SIG-M5 treated with dmso at 0.1 percent for 504 hours (cell line): ENCODE measurements at regions not wholly inside any gene's neighbourhood (a gene's known extent, or its start where the extent isn't known, plus 50 kb on each side); places are given as distances from the start of the nearest gene placed in this dataset.
"Not testable (repeated sequence)": the region's sequence is repeated elsewhere in the genome, so short reads cannot be mapped to it uniquely, and the experiment has no call there.

Experiments
- DNase-seq: peaks from one replicate; lab custom pipeline; 2025; ENCODE audit not compliant: unreplicated experiment; lab: John Stamatoyannopoulos, UW

DNA sequence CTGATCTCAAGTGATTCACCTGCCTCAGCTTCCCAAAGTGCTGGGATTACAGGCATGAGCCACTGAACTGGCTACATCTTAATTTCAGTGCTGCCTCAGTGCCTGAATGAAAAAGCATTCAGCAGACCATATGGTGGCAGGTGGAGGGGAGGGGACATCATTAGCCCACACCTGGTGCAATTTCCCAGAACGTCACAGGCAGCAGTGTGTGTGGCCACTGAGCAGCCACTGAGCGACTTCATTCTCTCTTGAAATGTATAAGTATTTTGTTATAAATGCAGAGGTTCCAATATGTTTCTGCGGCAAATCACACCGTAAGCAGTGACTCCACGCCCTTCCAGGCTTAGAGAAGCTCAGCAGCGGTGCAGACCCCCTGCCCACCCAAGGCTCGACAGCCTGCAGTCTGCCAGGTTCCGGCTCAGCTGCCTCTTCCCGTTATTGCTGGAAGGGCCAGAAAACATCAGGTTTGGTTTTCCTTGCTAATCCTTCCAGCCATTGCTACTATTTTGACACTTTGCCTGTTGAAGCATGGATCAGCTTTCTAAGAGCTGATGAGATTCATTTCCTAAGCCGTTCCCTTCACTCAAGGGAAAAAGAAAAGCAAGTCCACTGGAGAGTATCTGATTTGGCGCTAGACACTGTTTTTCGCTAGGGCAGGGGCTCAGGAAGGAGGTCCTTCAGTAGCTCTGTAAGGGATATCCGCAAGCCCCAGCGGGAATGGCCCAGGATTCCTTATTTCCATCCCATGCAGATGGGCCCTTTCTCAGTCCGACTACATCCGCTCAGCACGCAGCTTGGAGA lies 250.7 kb downstream of the VAPA start:
- DNase-seq = no peak

DNA sequence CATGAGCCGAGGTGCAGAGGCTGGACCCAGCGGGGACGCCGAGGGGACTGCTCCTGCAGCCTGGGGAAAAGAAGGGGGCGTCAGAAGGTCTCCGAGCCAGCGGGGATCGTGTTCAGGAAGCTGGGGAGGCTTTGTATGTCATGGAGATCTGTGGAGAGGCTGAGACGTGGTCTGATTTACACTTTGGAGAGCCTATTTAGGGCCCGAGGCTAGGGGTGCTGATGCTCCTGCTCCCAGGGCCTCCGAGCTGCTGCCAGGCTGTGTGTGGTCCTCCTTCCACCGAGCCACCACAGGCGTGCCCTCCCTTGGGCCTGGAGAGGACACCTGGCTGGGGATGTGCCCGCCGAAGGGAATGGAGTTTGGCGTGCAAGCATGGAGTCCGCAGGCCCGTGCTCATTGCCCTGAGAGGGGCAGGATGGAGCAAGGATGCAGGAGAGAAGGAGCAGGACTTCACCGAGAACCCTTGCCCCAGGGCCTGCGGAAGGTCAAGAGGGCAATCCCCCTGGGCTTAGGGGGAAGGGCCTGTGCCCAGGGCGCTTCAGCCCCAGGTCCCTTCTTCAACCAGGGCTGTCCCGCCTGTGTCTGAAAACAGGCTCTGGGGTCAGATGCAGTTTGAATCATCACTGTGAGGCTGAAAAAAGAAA lies 252.5 kb downstream of the VAPA start:
- DNase-seq = no peak

DNA sequence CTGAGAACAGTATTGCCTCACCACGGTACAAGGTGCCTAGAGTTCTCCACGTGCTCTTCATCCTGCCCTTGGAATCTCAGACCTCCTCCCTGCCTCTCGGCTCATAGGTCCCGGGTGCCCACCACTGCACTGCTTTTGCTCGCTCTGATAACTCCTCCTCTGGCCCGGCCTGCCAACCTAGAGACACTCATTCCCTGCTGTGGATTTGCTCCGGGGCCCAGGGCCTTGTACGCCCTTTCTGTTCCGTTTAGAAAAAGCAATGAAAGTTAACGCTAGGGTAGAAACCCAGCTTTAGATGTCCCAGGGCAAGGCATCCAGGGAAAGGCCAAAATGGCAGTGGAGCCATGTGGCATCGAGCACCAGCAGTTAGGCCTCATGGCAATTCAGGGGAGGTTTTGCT lies 253.9 kb downstream of the VAPA start:
- no peak for DNase-seq

DNA sequence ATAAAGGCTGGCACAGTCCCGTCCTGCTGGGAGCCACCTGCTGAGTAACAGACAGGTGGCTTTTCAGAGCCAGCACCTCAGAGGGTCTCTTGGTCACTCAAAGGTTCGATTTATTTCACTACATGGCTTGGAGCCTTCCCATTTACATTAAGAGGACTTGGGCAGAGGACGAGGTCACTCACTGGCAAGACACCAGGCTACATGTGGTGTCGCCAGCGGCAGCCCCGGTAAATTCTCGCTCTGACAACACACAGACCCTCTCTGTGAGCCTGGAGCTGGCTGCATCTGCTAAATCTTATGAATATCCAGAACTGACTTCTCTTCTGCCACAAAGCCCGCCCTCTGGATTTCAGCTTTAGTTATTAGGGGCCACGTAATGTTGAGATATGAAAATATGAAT lies 254.7 kb downstream of the VAPA start:
- no peak for DNase-seq

DNA sequence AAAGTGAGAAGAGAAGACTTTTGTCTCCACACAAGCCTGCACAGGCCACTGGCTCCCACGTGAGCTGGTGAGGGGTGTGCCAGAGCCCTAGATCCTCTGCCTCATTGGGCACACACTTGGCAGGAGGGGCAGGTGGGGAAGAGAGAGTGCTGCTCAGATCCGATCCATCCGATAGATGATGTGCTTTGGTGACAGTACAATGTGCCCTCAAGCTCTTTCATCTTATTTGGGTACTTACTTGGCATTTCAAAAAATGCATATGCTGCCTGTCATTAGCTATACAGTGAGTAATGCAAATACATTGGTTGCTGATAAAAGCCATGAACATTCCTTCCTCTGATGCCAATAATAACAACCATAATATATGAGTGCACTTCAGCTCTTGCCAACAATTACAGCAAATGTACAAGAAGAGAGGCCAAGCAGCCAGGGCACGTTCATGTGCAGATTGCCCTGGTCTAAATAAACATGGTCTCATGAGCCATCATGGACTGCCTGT lies 255.3 kb downstream of the VAPA start:
- no peak for DNase-seq

DNA sequence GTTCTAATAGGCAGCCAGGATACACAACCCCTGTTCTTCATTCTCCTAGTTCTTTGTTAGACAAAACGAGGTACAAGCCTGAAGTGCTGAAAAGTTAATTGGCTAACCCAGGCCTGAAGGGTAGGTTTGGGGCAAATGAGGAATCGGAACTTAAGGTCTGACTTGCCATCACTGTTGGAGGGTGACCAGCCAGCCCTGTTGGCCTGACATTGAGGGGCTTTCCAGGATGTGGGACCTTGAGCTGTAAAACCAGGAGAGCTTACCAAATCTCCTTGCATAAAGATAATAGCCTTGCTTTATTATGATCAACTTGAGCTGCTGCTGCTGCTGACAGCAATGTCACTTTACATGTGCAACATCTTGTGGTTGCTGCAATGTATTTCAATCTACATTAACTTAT lies 256.0 kb downstream of the VAPA start:
- no peak for DNase-seq

DNA sequence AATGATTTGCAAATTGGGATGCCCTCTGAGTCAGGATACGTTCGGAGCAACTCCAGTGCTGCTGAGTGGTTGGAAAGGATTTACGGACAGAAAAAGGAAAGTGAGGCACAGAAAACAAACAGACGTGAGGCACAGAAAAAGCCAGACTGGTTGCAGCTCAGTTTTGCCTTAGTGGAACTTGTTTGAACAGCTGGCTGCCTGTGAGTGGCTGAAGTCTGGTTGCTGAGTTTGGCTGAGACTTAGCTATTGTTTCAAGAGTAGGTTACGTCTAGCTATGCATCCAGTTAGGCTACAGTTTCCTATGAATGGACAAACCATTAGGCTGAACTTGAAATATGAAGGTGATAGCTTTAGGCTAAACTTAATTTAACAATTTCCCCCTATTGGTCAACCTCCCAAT lies 256.6 kb downstream of the VAPA start:
- DNase-seq = no peak

DNA sequence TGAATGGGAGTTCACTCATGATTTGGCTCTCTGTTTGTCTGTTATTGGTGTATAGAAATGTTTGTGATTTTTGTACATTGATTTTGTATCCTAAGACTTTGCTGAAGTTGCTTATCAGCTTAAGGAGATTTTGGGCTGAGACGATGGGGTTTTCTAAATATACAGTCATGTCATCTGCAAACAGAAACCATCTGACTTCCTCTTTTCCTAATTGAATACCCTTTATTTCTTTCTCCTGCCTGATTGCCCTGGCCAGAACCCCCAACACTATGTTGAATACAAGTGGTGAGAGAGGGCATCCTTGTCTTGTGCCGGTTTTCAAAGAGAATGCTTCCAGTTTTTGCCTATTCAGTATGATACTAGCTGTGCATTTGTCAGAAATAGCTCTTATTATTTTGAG lies 261.5 kb downstream of the VAPA start:
- not testable (repeated sequence) for DNase-seq

DNA sequence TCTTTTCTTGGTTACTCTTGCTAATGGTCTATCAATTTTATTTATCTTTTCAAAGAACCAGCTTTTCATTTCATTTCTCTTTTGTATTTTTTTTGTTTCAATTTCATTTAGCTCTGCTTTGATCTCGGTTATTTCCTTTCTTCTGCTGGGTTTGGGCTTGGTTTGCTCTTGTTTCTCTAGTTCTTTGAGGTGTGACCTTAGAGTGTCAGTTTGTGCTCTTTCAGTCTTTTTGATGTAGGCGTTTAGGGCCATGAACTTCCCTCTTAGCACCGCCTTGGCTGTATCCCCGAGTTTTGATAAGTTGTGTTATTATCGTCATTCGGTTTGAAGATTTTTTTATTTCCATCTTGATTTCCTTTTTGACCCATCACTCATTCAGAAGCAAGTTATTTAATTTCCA lies 265.5 kb downstream of the VAPA start:
- not testable (repeated sequence) for DNase-seq

DNA sequence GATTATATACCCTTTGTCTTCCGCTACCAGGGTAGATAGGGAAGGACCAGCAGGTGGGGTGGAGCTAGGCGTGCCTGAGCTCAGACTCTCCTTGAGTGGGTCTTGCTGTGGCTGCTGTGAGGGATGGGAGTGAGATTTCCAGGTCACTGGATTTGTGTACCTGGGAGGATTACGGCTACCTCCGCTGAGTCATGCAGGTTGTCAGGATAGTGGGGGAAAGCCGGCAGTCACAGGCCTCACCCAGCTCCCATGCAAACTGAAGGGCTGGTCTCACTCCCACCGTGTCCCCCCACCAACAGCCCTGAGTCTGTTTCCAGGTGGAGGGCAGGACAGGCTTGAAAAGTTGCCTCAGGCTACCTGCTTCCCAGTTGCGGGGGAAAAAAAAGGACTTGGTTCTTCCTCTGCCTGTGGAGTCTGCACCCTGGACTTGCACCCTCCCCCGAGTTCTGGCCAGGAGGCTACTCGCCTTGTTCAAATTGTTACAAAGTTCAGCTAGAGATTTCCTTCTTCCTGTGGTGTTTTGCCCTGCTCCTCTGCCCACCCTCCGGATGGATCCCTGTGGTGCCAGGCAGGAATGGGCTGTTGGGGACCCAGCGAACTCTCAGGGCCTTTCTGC lies 268.3 kb downstream of the VAPA start:
- no peak for DNase-seq

DNA sequence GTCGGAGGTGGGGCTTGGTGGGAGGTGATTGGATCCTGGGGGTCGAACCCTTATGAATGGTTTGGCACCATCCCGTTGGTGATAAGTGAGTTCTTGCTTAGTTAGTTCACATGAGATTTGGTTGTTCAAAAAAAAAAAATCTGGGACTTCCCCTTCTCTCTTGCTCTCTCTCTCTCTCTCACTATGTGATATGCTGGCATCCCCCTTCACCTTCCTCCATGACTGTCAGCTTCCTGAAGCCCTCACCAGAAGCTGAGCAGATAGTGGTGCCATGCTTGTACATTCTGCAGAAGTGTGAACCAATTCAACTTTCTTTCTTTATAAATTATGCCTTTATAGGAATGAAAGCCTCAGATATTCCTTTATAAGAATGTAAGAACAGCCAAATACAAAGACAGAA lies 269.7 kb upstream of the APCDD1 start:
- DNase-seq = no peak

DNA sequence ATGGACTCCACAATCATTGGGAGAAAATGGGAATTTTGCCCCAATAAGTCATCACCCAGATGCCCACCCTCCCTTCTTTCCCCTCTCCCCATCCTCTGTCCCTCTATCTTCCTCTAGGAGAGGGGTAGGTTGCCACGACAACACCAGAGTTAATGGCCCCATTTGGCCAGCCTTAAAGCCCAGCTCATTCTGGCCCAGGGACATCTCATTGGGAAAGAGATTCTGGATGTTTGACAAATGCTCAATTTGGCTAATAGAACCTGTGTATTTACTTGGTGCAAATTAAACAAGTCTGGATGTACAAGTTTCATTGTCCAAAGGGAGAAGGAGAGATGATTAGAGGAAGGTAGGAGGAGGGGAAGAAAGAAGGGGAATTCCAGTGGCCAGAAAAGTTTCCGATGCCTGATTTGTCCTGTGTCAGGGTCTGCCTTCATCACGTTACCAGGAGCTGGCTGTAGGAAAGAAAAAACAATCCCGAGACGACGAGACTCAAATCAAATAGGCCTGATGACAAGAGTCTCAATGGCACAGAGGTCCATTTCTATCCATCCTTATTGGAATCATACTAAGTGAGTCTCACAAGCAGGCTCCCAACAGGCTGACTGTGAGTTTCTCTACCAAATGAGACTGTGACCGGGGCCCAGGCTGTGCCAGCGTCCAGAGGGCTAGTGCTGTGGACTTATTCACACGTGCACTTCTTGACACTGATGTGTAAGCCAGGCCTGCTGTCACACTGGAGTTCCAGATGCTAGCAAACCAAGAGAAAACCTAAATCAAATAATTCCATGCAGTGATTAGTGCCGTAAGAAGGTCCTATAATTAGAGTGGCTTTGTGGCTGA lies 265.2 kb upstream of the APCDD1 start:
- DNase-seq = no peak

DNA sequence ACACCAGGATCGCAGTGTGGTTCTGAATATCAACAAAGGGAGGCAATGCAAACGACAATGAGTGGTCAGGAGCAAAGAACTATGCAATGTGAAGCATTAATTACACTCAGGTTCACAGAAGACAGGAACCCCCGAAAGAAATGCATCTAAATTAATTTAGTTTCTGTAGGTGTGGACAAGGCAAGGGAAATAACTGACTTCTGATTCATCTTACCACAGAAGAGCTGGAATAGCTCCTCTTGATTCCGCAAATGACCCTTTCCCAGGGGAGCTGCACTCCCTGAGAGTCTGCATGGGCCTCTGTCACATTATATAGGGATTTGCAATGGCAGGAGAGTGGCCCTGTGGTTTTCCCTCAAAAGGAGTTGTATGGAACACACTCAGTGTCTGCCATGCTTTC lies 263.9 kb upstream of the APCDD1 start:
- DNase-seq = no peak

DNA sequence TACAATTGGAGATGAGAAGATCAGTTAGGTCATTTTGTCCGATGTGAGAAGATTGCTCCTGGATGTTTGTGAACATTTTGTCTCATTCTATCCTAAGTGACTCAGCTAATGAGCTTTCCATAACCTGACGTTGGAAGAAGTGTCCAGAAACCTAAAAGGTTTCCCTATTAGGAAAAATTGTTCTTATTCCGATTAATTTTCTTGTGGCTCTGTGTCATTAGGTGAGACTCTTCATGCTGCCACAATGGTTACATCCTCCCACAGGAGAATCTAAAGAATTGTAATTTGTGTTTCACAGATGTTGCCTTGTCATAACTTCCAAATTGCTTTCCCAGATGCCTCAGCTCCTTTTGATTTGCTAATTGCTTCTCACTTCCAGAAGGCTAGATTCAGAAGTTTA lies 261.0 kb upstream of the APCDD1 start:
- DNase-seq = no peak

DNA sequence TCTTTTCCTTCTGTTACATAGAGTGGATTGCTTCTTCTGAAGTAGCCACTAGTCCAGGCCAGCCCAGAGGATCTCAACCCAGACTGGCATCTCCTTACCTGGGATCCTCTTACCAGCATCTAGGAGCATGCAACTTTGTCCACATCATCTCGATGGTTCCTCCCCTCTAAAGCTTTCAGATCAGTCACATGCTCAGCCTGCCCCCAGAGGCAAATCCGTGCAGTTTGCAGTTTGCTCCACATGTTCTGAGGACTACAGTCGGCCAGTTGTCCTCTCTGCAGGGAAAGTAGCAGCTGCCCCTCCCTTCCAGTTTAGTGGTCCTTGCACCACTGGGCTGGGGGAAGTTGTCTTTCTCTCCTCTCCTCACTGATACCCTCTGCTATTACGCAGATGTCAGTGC lies 259.8 kb upstream of the APCDD1 start:
- no peak for DNase-seq

DNA sequence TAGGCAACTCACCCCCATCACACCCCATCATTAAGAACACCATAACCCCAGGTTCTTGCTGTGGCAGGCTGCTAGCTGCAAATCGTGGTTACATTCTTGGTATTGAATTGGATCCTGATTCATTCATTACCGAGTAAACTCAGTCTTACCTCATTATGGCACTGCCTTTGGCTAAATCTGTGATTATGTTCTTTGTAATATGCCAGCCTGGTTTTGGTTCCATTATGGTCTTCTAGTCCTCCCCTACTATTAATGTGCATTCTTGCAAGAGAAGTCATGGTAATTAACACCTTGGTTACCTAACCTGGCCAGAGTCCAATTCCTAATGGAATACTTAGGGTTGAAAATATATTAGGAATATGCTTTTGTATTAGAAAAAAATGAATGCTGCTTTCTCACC lies 258.9 kb upstream of the APCDD1 start:
- no peak for DNase-seq

DNA sequence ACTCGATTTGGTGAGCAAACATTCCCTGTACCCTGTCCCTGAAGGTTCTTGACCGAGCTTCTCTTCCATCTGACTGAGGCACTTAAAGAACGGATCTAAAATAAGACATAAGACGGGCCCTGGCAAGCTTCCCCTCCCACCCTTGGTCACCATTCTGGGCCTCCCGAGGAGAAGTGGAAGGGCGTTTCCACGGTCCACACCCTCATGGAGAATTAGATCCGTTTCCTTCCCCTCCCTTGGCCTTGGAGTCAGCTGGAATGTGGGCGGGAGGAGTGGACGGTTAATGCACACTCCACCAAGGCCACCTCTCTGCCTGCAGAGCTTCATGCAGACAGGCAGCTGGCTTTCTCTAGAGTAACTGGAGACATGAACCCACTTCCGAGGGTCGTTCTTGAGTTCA lies 257.3 kb upstream of the APCDD1 start:
- DNase-seq = no peak

DNA sequence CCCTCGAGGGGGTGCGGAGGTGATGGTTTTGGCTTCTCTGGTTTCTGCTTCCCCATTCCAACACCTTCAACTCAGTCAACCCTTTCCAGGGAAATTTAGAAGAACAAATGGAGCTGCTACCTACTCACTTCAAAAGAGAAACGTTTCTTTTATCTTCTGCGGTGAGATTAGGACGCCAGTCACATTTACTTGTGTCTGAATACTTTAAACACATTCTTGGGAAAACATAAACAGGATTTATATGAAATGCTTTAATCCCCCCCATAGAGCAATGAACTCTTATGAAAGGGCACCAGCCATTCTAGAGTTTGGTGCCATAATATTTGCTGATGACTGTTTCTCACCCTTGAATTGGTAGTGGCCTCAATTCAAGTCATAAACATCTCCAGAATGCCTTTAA lies 253.2 kb upstream of the APCDD1 start:
- DNase-seq = no peak

DNA sequence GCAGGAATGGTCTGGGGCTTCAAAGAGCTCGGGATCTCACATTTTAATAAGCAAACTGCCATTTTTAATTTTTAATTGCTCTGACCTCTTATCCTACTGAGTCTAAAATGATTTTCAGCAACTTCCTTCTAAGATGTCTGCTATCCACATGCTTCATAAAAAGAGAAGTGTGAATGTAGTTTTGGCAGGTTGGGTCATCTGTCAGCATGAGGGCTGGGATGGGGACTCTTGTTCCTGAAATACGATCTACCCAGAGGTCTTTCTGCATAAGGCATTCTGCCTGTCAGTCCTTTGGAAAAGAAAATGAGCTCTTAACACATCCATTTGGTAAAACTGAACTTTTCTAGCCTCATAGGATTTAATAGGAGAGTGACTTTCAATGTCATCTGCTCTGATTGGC lies 252.8 kb upstream of the APCDD1 start:
- DNase-seq = peak; percentile 72

DNA sequence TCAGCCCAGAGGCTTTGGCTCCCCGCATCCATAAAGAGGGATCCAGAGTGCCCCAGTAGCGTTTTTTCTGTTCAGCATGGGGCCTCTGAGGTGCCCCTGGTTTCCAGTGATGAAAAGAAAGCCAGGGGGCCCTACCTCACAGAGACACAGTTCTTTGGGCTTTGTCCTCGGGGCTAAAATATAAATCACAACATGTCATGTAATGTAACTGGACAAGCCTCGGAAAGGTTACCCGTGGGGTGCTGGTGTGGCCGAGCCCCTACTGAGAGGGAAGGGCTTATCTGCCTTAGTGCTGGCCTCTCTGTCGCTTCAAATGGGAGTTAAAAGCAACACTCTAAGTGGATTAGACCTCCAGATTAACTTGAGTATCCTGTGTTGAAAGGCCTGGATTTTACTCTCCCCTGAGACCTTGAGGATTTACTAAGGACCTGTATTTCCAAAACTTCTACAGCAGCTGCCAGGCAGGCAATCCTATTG lies 251.6 kb upstream of the APCDD1 start:
- no peak for DNase-seq

DNA sequence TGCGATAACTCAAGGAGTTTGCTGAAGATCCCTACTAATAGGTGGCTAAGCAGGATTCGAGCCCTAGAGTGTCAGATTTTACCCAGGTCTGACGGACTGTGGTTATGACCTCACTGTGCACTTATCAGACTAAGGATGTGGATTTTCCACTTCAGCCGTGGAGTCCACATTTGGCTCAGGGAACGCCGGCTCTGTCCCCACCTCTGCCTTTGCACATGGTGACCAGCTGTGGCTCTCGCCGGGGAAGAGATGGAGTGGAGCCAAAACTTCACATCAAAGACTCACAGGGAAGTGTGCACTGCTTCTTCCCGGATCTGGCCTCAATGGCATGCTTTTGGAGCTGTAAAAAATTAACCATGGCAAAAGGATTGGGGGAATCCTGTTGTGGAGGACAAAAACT lies 249.3 kb upstream of the APCDD1 start:
- DNase-seq = no peak
